Fibroblast of villous mesenchyme (primary cell): ENCODE measurements at regions not wholly inside any gene's neighbourhood (a gene's known extent, or its start where the extent isn't known, plus 50 kb on each side); places are given as distances from the start of the nearest gene placed in this dataset.

Experiments used
- DNase-seq: peaks from one replicate; pipeline ENCODE4 v3.0.0-alpha.2; 2010; ENCODE audit warnings: low read depth
- H3K4me3 ChIP-seq: 2 replicates; pipeline ENCODE4 v1.5.1; 2011; ENCODE audit warnings: low read depth, mild to moderate bottlenecking, low read length
- CTCF ChIP-seq: IDR thresholded peaks from 2 replicates; pipeline ENCODE4 v1.5.1; 2012; ENCODE audit warnings: low read depth, mild to moderate bottlenecking, low read length; ENCODE audit not compliant: insufficient read depth

GRCh38 chr1:36725151-36725550 lies 242.4 kb upstream of the CSF3R start:
- no peak overlapping the region for H3K4me3 ChIP-seq
- DNase-seq: no peak
- no peak for TF ChIP-seq CTCF

- no peak overlapping the region for H3K4me3 ChIP-seq
- no peak for TF ChIP-seq CTCF
- DNase-seq: no peak
These were observed 241.1 kb upstream of the CSF3R start for GRCh38 chr1:36723813-36724212.

- DNase-seq: no peak
- TF ChIP-seq CTCF: no peak
- no peak overlapping the region for H3K4me3 ChIP-seq
These were observed 240.2 kb upstream of the CSF3R start for GRCh38 chr1:36722871-36723270.

GRCh38 chr1:36721261-36721660 lies 238.5 kb upstream of the CSF3R start:
- no peak for DNase-seq
- TF ChIP-seq CTCF: no peak
- H3K4me3 ChIP-seq: no peak overlapping the region

- TF ChIP-seq CTCF: no peak
- no peak for DNase-seq
- H3K4me3 ChIP-seq: no peak overlapping the region
These were observed 234.7 kb upstream of the CSF3R start for GRCh38 chr1:36717431-36717830.

GRCh38 chr1:36715797-36716196 lies 233.1 kb upstream of the CSF3R start:
- no peak for DNase-seq
- TF ChIP-seq CTCF: no peak
- no peak overlapping the region for H3K4me3 ChIP-seq

GRCh38 chr1:36714301-36714700 lies 231.6 kb upstream of the CSF3R start:
- no peak for DNase-seq
- no peak overlapping the region for H3K4me3 ChIP-seq
- no peak for TF ChIP-seq CTCF
